GM19035 (cell line): ENCODE measurements at regions not wholly inside any gene's neighbourhood (a gene's known extent, or its start where the extent isn't known, plus 50 kb on each side); places are given as distances from the start of the nearest gene placed in this dataset.

Experiments
- ATAC-seq: cut with Tn5 transposase; IDR thresholded peaks from one replicate; pipeline ENCODE4 v1.9.1; 2021; ENCODE audit not compliant: unreplicated experiment

DNA sequence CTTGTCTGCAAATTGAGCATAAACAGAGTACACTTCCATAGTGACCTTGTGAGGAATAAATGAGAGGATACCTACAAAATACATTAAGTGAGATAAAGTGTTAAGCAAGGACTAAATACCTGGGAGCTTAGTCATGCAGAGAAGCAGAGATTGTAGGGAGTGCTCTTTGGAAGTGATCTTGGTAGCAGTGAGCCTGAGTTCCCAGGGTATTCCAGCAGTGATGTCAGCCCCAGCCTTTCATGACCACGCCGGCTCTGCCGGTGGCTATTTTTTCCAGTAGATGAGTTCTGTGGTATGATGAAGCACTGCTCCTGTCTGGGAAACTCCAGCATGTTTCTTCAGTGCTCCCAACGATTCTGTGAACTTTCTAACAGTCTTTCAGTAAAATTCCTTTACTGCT lies 391.5 kb upstream of the IGFBP7 start:
- no peak for ATAC-seq

- ATAC-seq: no peak
Measured at GRCh38 chr4:57499786-57500185, 389.6 kb upstream of the IGFBP7 start.

DNA sequence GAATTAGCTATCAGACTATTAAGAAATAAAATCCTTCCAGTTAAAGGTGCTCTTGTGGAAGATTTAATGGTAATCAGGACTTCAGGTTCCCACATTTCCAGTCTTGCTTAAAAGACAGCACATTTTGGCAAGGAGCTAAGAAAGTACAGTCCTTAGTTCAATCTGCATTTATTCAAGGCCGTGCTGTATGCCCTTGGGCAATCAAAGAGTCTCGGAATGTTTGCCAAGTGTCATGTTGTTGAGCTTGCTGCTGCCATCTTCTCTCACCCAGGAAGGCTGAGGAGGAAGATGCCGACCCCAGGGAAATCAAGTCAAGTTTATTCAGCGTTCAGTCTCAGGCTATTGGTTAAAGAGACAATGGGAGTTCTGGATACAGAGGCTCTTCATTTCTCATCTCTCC lies 388.1 kb upstream of the IGFBP7 start:
- ATAC-seq: no peak

- ATAC-seq: no peak
Measured at GRCh38 chr4:57496697-57497471, 386.7 kb upstream of the IGFBP7 start.

- no peak for ATAC-seq
Measured at GRCh38 chr4:57494821-57495220, 384.6 kb upstream of the IGFBP7 start.

GRCh38 chr4:57492251-57492878 lies 382.2 kb upstream of the IGFBP7 start:
- ATAC-seq: no peak

GRCh38 chr4:57491388-57491787 lies 381.2 kb upstream of the IGFBP7 start:
- no peak for ATAC-seq

- ATAC-seq: no peak
Measured at GRCh38 chr4:57490520-57491255, 380.5 kb upstream of the IGFBP7 start.

DNA sequence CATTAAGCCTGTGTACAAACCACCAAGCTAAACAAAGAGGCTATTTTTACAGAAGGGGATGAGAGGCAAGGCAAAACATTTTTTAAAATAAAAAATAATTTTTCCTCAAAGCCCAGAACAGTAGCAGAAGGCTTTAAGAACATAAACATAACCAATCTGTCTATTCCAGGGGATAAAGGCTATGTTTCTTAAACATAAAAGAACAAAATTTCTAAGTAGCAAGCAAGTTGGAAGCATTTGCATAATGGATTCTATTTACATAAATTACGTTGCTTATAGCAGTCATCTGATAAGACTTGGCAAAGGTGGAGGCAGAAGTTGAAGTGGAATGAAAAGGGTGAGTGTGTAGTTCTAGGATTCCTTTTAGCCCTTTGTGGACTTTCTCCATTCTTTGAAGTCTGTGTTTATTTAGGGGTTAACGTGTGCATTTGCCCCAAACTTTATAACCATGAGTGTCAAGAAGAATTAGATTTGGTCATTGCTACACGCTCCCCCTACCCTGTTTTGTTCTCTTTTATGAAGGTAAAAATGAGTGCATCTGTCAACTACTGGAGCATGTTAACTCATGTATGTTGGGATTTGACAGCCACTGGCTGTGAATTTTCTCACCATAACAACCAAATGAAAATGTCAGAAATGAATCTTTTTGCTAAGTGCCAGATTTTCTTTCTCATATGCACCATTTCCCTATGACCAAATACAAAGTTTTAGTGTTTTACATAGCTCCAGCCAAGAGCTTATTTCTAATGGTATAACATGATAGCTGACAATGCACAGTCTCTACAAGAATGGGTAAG lies 378.4 kb upstream of the IGFBP7 start:
- no peak for ATAC-seq

DNA sequence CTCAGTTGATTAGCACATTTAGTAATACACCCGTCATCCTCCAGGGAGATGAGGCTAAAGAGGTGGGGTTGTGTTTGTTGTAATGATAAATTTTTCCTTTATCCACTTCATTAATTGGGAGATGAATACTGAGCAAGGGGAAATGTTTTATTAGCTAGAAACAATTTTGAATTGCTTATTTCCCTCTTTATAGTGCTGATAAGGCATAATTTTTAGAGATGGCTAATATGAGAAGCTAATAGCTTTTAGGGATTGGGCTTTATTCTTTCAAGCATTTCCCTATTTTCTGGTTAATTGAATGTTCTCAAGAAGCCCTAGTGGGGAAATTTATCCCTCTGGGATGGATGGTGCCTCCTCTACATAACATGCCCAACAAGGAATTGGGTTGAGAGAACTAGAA lies 365.2 kb upstream of the IGFBP7 start:
- ATAC-seq: no peak

DNA sequence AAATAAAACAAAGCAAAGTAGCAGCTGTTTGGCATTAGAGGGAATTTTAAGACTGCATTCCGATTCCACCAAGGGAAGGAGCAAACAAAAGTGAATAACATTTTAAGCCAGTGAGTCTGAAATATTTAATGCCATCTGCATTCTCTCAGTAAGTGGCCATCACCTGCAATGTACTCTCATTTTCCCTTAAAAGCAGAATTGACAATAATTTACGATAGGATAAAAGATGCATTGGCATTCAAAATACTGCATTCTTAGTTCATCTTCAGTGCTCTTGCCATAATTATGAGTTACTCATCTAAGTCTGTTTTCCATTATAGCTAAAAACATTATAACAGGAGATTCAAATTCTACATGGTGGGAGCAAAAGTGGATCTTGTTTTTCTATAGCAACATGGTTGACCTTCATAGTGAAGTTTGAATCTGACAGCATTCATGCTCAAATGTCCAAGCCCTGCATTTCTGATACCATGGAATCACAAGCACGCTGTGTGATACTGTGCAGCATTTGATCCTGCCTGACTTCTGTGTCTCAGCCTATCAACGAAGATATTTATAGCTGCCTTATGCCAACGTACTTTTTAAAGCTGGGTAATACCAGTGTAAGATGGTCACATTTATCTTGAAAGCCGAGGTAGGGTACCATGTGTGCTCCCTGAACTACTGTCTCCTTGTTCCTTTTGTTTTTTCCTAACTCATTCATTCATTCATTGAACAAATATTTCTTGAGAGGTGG lies 355.3 kb upstream of the IGFBP7 start:
- ATAC-seq: no peak

- no peak for ATAC-seq
Measured at GRCh38 chr4:57462843-57463242, 352.7 kb upstream of the IGFBP7 start.

GRCh38 chr4:57460967-57461366 lies 350.8 kb upstream of the IGFBP7 start:
- no peak for ATAC-seq

DNA sequence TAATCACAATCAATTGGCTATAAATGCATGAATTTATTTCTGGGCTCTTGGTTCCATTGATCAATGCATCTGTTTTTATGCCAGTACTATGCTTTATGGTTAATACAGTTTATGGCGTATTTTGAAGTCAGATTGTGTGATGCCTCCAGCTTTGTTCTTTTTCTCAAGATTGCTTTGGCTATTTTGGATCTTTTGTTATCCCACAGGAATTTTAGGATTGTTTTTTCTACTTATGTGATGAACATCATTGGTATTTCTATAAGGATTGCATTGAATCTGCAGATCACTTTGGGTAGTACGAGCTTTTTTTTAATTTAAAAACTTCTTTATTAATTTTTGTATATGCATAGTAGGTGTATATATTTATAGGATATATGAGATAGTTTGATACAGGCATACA lies 338.7 kb upstream of the IGFBP7 start:
- no peak for ATAC-seq

- no peak for ATAC-seq
Measured at GRCh38 chr4:57448452-57448851, 338.3 kb upstream of the IGFBP7 start.

DNA sequence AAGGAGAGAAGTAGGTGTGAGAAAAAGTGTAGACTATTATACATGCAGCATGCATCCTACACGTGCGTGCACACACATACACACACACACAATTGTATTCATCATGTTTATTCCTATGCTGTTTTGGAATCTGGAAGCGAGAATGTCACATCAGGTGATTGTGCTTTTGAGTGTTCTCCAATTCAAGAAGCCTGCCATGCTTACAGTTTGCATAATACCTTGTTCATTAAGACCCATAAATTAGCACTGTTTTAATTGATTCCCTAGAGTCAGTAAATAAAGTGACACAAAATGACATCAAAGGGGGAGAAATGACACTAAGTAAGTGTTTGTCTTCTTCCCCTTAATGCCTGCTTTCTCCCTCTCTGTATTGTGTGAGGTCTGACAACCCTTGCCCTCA lies 336.1 kb upstream of the IGFBP7 start:
- no peak for ATAC-seq

GRCh38 chr4:57445686-57446085 lies 335.5 kb upstream of the IGFBP7 start:
- ATAC-seq: no peak

DNA sequence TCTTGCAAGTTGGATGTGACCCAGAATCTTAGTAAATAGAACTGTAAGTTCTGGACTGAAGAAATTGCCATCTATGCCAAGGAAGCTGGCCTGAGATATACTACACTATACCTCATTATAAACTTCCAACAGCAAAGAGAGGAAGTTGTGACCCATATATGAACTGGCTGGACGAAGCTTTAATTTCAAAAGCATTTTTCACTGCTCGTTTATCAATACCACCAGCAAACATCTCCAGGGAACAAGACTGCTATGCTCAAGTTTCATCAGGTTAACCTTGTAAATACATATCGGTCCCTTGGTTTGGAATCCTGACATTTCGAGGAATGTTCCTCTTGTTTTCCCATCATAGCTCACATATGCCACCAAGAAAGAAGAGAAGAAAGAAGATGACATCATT lies 334.5 kb upstream of the IGFBP7 start:
- ATAC-seq: no peak

GRCh38 chr4:57443787-57444186 lies 333.6 kb upstream of the IGFBP7 start:
- ATAC-seq: no peak

- no peak for ATAC-seq
Measured at GRCh38 chr4:57443308-57443707, 333.1 kb upstream of the IGFBP7 start.

GRCh38 chr4:57442831-57443291 lies 332.7 kb upstream of the IGFBP7 start:
- no peak for ATAC-seq
